H4 (cell line): ENCODE measurements at regions not wholly inside any gene's neighbourhood (a gene's known extent, or its start where the extent isn't known, plus 50 kb on each side); places are given as distances from the start of the nearest gene placed in this dataset.

Experiments used
- DNase-seq: peaks from one replicate; pipeline ENCODE4 v3.0.0-alpha.2; 2015; ENCODE audit warnings: low spot score

DNA sequence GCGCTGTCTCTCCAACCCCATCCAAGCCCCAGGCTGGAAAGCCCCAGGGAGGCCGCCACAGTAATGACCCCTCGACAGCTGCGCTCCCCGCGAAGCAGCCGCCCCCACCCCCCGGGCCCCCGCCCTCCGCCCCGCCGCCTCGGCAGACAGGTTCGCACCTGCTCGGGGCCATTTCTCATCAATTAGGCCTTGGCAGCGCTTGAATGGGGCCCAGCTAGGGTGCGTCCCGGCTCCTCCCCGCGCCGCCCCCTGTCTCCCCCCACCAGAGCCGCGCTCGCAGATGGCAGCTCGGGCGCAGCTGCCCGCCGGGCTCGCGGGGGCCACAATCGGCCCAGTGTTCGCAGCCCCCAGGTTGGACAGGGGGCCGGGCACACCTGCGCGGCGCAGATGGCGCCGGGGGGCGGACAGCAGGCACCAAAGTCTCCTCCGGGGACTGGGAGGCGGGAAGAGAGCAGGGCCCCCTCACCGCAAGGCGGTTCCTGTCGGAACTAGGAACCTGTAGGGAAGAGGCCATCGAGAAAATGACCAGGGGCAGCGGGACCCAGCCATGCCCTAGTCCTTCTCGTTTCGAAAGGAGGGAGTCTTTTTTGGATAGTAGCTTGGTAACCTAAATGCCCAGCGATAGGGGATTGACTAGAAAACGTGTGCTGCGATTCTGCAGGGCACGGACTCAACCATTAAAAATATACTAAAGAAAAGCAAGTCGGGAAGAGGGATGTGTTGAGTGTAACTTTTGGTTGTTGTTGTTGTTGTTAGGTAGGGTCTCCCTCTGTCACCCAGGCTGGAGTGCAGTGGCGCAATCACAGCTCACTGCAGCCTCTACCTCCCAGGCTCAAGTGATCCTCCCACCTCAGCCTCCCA, 83.2 kb upstream of the EYA2 start:
- DNase-seq: no peak

DNA sequence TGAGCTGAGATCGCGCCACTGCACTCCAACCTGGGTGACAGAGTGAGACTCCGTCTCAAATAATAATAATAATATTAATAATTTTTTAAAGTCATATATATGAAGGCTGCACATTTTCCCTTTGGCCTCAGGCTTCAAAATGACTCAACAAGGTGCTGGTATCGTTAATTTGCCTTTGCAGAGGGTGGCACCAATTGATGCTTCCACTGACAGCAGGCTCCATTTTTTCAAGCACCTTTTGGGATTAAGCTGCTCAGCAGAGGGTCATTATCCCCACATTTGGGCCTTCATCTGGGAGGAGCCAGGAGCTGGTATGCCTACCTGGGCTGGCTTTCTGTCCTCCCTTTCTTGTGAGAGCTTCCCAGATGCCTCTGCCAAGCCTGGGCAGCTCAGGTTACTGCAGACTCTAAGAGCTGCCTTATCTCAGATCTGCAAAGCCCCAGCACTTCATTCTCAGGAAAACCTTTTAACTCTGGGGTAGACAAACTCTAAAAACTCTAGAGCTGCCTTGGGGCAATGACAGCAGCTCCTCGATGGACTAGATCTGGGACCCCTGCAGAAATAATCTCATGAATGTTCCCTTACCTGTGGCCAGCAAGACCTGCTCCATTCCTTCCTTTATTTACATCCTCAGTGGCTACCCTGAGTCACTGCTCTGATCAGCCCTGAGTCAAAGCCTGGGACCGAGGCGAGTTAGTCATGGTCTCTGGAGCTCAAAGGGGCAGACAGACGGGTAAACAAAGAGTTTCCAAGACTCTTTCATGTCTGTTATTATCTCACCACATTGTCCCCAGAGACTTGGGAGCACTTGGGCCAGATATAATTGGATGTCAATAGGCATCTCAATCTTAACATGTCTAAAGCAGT, 80.0 kb upstream of the EYA2 start:
- peak; percentile 74 for DNase-seq

DNA sequence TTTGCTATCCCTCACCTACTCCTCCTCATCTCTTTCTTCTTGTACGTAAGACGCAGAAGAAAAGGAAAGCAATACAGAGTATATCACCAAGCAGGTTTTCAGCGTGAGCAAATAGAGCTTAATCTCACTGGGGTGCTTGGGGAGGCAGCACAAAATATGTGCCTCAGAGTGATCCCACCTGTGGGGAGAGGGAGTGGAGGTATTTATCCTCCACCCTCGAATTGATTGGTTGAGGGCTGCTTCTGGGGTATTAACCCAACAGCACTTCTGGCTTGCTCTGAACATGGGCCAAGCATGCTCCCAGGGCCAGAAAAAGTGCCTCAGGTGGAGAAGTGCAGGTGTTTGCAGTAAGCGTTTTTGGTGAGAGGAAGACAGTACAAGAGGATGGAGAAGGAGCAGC, 78.5 kb upstream of the EYA2 start:
- no peak for DNase-seq

DNA sequence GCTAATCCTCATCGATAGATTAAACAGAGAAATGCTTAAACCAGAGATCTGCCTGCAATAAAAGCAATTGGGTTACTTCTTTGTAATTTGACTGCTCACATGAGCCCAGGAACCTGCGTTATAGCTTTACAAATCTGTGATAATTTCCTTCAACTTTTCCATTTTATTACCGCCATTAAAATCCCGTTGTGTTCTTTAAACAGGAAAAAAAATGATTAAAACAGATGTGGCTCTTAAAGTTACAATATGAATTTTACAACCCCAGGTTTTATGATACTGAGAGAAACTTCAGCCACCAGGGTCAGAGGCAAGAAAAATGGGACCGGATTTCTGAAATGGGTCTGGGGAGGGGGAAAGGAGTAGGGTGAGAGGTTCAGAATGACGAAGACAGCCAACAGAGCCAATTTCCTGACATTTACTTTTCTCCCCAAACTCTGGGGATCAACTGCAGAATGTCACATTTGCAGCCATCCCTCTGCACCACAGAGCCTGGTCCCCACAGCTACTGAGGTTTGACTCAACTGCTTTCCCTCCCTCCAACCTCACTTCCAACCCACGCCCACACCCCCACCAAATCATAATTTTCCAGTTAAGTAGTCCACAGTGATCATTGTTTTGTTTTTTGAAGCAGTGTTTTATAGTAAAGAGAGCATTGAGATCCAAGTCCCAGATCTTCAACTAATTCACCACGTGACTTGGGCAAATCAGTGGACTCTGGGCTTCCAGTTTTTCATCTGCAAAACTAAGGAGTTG, 77.6 kb upstream of the EYA2 start:
- no peak for DNase-seq

DNA sequence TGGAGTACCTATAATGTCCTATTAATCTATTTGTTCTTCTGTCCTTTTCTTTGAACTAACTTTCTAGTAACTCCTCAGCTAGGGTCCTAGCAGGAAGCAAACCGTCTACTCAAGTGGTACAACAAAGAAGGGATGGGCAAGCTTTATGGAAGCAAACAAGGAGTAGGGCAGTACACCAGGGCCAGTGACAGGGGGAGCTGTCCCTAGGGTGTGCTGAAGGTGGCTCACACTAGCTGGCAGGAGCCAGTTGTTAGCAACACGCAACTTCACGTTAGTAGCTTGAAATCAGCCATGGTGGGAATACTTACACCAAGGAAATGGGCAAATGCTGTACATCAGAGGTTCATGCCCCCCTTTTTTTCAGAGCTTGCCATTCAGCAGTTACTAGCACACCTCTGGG, 74.0 kb upstream of the EYA2 start:
- no peak for DNase-seq

DNA sequence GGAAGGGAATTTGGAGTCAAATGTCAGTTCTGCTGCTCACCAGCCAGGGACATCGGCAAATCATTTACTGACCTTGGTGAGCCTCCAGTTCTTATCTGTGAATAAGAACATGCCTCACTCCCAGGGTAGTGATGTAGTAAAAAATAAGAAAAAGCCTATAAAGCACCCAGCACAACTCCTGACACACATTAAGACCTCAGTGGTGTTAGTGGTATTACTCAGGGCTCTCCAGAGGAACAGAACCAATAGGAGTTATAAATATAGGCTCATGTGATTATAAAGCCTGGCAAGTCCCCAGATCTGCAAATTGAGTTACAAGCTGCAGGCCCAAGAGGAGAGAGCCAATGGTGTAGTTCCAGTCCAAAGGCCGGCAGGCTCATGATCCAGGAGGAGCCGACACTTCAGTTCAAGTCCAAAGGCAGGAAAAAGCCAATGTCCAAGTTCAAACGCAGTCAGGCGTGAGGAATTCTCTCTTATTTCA, 71.3 kb upstream of the EYA2 start:
- no peak for DNase-seq

DNA sequence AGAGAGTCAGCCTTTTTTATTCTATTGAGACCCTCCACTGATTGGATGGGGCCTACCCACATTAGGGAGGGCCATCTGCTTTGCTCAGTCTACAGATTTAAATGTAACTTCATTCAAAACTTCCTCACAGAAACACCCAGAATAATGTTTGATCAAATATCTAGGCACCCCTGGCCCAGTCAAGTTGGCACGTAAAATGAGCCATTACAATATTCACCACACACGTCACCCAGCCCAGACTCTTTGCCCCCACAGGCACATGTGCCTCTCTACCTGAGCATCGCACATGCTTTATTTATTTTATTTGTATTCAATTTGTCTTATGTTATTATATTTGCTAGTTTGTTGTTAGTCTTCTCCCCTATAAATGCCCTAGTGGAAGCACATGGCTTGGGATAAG, 70.9 kb upstream of the EYA2 start:
- no peak for DNase-seq

DNA sequence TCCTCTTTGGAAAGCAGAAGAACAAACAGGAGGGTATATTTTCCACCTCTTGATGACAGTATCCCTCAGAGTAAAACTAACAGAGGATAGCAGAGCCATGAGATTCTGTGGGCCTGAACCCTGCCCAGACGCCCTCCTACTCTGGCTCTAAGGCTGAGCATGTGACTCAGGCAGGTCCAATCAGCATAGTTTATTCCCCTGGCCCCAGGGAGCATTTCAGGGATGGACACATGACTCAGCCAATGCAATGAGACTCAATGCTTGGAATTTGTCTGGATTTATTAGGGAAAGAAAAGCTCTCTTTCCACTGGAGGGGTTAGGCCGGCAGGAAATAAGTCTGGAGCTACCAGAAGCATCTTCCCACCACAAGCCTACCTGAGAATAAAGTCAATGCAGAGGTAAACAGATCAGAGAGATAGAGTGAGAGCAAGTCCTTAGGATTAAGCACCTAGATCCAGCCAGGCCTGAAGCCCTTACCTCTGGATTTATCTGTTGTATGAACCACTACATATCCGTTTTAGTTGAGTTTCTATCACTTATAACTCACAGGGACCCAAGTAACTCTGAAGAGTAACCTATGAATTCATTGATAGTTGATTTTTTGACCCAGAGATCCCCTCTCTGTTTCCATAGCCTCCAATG, 68.2 kb upstream of the EYA2 start:
- DNase-seq: no peak

DNA sequence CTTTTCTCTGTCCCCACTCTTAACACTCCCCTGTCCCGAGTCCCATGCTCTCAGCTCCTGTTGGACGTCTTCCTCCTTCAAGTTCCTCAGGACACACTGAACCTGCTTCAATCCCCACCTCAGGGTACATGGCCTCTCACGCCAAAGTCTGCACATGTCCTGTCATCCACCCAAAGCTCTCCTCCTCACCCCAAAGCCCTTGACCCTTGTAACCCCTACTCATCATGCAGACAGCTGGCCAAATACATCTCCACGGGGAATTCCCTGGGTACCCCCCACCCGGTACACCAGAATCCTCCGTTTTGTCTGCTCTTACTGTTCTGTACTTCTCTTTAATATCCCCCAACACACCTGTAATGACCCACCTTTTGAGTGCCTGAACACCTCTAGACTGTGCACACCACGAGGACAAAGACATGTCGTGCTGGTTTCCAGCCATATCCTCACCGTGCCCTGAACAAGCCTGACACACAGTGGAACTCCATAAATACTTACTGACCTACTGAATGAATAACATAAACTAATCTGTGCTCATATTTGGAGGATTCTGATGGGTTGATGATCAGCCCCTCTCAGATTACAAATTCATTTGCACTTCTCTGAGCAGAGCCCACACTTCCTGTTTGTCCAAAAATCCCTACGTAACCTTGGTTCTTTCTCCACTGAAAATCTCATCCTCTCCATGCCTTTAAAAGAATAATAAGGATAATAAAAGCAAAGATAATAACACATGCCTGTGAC, 66.8 kb upstream of the EYA2 start:
- DNase-seq: no peak

DNA sequence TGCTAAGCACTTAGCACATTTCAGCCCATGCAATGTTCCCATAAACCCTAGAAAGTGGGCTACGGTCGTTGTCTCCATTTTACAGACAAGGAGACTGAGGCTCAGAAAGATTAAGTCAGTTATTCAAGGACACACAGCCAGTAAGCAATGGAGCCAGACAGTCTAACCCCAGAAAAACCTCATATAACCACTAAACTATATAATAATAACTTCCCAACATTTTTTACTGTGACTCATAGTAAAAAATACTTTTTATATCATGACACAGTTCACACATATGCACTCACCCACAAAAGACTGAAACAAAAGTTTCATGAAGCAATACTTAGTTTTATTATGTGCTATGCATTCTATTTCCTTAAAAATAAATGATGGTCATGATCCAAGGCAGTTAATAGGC, 66.2 kb upstream of the EYA2 start:
- DNase-seq: no peak

DNA sequence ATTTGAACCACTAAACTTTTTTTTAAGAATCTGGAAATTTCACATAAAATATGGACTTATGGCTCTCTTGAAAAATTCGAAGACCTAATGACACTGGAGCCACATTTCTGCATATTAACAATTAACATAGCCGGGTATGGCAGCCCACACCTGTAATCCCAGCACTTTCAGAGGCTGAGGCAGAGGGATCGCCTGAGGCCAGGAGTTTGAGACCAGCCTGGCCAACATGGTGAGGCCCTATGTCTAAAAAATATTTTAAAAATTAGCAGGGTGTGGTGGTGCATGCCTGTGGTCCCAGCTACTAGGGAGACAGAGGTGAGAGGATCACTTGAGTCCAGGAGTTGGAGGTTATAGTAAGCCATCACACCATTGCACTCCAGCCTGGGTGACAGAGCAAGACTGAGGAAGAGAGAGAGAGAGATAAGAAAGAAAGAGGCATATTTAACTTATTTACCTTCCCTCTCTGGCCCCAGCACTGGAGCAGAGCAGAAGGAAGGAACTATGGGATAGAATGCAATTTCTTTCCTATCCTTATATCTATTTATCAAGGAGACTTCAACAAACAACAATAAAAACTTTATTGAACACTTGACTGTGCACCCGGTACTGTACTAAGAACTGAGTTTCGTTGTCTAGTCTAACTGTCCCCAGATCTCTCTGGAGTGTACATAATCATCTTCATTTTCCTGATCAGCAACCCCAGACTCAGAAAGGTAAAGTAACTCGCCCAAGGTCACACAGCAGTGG, 63.6 kb upstream of the EYA2 start:
- no peak for DNase-seq

DNA sequence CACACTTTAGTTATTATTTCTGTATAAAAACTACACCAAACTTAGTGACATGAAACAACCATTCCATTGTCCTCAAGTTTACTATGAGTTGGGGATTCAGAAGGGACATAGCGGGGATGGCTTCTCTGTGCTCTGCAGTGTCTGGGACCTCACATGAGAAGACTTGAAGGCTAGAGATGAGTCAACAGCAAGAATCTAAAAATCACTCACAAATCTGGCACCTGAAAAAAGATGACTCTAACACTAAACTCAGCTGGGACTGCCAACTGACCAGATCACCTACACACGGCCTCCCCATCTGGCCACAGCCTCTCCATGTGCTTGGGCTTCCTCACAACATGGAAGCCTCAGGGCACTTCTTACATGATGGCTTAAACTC, 63.0 kb upstream of the EYA2 start:
- no peak for DNase-seq

DNA sequence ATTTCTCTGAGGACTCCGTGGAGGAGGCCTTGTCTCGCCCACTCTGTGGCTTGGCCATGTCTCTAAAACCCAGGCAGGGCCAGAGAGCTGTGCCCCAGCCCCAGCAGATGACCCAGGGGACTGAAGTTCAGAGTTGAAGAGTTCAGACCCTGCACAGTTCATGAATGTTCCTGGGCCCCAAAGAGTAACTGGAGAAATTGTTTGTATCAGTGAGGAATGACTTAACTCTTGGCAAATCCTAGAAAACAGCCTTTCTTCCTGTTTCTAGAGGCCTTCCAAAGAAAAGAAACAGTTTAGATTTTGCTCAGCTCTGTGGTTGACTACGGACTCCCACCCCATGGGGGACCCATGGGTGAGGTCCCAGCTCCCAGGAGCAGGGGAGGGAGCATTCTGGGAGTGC, 62.1 kb upstream of the EYA2 start:
- DNase-seq: no peak

DNA sequence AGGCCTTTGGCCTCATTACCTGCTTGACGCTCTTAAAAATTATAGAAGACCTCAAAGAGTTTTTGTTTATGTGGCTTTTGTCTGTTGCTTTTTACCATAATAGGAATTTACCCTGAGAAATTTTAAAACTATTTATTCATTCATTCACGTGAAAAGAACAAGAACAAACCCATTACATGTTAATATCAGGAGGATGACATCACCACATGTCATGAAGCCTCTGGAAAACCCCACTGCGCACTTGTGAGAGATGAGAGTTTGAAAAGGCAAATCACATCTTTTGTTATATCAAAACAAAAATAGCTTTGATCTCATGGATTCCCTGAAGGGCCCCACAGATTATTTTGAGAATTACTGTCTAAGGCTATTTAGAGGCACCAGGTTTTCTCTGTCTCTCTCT, 61.3 kb upstream of the EYA2 start:
- no peak for DNase-seq

DNA sequence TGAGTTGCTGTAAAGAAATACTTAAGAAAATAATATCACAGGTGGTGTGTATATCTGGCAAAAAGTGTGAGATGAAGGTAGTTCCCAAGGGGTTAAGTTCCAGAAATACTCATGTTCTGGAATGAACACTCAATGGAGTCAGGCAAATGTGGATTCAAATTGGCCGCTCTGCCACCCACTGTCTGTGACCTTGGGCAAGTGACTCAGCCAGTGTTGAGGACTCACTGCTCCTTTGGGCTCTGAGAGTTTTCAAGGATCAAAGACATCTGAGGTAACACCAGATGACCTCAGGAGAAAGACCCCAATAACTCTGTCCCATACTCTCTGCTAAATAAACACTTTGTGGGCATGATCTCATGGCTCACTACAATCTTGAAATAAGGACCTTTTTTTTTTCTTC, 59.2 kb upstream of the EYA2 start:
- no peak for DNase-seq

DNA sequence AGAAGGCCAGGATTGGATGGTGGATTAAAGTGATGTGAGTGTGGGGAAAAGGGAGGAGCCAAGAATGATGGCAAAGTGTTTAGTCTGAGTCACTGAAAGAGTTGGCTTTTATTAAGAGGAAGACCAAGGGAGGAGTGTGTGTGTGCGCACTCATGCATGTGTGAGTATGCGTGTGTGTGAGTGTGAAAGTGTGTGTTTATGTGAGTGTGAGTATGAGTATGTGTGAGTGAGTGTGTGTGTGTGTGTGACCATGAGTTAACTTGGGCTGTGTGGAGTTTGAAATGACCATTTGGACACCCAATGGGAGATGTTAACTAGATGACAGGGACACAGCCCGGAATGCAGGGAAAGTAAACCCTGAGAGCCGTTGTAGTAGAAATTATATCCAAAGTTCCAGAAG, 57.6 kb upstream of the EYA2 start:
- no peak for DNase-seq

DNA sequence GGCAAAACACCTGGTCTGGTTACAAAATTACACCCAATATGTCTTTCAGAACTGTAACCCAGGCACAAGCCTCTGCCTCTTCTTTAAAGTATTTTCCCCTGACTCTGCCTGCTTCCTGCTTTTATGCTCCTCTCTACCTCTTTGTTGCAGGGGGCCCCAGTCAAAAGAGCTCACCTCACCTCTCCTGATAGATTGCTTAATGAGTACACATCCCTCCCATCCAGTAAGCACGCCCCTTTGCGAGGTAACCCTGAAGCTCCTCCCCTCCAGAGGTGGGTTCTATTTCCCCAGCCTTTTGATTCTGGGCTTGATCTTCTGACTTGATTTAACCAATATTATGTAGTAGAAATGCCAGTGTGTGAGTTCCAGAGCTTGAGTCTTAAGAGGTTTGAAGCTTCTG, 56.6 kb upstream of the EYA2 start:
- DNase-seq: no peak

DNA sequence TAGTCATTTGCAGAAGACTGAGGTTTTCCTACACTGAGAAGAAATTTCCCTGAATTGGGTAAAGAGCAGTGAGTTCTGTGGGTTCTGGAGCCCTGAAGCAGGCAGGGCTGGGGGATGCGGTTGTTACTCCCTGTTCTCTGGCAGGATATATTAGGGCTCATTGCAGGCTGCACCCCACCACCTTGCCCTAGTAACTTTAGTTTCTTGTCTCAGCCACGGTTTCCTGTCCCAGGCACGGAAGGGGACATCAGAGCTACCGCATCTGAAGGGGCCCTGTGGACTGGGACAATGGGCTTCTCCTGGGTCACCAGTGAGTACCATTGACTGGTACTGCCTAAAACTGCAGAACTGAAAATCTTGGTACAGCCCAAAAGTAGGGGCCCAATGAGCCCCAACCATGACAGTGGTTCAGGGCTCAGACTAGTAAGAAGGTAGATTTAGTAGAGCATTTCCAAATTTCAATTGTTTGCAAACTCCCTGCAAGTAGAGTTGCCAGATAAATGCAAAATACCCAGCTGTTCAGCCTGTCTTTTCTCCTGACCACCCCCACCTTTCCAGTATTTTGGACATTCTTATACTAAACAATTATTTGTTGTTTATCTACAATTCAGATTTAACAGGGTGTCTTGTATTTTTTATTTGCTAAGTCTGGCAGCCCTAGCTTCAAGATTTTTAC, 54.5 kb upstream of the EYA2 start:
- no peak for DNase-seq
